IPS-NIHi11 (cell line): ENCODE measurements at regions not wholly inside any gene's neighbourhood (a gene's known extent, or its start where the extent isn't known, plus 50 kb on each side); places are given as distances from the start of the nearest gene placed in this dataset.

Experiments
- DNase-seq: peaks from one replicate; pipeline ENCODE4 v3.0.0; 2012; ENCODE audit warnings: mixed read lengths, low spot score

DNA sequence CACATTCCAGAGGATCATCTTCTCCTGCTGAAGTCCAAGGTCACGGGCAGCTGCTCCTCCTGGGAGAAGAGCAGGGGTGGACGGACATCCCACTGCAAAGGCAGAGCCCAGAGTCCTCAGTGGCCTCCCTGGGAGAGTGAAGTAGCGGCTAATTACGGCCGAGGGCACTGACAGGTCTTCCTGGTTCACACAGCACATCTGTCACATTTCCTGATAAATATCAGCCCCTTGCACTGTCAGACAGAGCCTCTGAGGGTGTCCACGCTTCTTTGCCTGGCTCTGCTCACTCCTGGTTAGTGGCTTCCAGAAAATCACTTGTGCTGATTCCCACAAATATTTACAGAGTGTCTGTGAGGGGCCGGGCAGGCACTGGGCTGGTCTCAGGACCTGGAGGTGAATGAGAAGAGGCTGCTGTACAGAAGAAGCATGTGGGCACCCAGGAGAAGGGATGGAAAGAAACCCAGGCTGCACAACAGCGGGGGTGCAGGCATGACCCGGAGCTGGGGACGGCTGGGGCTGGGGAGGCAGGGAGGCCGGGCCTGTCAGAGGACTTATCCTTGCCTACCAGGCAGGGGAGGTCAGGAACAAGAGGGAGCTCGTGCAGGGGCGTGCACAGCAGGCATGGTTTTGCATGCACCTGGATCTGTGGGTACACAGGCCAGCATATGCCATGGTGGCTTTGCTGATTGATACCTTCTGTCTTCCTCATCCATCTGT, 258.2 kb upstream of the TNRC6C start:
- no peak for DNase-seq

DNA sequence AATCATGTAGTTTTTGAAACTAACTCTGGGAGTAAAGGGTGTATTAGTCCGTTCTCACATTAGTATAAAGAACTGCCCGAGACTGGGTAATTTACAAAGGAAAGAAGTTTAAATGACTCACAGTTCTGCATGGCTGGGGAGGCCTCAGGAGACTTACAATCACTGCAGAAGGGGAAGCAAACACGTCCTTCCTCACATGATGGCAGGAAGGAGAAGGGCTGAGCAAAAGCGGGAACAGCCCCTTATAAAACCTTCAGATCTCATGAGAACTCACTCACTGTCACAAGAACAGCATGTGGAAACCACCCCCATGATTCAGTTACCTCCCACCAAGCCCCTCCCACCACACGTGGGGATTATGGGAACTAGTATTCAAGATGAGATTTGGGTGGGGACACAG, 256.5 kb upstream of the TNRC6C start:
- DNase-seq, result no peak

DNA sequence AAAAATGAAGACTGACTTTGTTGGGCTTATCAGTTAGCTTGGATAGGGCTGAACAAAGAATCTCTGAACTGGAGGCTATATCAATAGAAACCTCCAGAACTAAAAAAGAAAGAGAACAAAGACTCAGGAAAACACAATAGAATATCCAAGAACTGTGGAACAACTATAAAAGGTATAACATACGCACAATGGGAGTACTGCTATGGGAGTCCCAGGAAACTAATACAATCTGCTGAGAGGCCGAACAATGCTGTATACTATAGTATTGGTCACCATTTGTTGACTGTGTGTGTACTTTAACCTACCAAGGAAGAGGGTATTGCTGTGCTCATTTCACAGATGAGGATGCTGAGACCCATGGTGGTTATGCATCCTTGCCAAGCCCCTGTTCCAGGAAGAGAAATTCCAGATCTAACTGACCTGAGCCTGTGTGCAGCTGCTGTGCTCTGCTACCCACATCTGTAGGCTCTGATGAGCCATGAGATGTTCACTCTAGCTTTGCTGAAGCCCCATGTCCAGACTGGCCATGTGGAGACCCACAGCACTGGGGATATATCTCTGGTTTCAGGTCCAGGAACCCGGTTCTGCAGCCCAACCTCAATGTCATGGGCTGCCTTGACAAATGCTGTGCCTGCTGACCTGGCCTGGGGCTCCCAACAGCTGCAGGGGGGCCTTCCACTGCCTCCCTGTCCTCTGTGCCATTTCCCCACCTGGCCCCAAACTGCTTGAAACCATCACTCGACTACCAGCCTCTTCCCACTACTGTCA, 254.3 kb upstream of the TNRC6C start:
- no peak for DNase-seq

DNA sequence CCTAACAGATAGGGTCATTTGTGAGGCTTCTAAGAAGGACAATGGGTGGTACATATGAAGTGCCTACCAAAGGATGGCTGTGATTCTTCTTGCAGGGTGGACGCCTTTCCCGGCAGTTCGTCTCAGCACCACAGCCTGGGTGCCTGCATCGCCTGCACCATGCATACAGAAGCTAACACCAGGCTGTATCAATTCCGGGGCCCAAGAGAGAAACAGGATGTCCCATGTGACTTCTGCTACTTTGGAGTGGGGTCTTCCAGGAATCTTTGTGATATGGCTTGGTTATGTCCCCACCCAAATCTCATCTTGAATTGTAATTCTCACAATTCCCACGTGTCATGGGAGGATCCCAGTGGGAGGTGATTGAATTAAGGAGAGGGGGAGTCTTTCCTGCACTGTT, 251.6 kb upstream of the TNRC6C start:
- DNase-seq, result no peak

DNA sequence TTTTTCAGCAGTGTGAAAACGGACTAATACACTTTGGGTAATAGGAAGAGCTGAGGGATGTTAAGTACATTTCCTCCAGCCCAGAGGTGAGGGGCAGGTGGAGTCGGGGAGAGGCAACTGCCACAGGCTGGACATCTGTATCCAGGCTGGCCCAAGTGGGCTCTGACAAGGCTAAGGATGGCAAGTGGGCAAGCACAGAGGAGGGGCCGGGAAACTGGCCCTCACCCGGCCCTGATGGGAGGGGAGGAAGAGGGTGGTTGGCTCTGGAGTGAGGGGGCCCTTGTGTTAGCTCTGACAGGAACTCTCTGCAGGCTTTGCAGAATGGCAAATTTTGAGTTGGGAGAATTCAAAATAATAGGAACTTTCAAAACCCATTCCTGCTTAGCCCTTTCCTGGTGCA, 251.0 kb upstream of the TNRC6C start:
- DNase-seq, result no peak

DNA sequence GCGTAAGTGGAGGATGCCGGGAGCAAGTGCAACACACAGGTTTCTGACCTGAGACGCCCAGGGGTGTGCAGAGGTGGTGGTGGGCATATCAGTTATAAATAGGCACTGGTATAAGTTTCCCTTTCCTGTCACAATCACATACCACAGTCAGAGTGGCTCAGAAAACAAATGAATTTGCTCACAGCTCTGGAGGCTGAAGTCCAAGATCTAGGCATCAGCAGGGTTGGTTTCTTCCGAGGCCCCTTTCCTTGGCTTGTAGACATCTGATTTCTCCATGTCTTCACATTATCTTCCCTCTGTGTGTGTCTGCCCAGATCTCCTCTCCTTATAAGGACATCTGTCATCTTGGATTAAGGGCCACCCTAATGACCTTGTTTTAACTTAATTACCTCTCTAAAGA, 250.5 kb upstream of the TNRC6C start:
- DNase-seq, result no peak

DNA sequence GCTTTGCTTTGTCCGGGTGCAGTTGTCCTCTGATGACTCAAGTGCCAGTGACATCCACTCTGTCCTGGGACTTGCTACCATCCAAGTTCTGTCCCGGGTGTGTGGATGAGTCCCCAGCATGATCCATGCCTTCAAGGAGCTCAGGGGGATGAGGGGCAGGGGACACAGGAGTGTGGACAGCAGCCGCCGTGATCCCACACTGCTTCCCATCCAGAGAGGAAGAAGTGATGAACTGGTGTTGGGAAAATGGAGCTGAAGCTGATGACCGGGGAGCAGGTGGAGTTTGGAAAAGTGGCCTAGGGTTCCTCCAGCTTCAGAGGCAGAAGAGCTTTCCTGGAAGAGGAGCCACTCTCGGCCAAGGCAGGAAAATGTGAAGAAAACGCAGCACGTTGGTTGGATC, 249.6 kb upstream of the TNRC6C start:
- DNase-seq, result no peak

DNA sequence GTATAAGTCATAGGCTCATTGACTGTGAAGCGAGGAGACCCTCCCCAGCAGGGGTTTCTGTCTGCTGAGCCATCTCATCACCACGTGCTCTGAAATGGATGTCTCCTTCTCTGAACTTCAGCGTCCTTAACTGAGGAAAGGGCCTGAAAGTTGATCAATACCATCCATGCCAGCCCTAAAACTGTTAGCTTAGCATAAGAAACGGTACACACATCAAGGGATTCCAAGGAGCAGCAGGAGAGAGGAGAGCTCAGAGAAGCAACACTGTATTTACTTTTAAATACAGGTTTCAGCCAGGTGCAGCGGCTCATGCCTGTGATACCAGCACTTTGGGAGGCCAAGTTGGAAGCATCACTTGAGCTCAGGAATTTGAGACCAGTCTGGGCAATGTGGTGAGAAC, 248.9 kb upstream of the TNRC6C start:
- no peak for DNase-seq

DNA sequence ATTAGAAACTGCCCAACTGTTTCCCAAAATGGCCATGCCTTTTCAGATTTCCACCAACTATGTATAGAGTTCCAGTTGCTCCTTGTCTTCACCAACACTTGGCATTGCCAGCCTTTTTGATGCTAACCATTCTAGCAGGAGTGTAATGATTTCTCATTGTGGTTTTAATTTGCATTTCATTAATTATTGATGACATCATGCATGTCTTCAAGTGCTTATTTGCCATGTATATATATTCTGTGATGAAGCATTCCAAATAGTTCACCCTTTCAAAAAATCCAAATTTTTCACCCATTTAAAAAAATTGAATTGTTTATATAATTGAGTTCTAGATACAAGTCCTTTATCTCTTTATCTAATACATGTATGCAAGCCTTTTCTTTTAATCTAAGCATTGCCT, 245.9 kb upstream of the TNRC6C start:
- no peak for DNase-seq

DNA sequence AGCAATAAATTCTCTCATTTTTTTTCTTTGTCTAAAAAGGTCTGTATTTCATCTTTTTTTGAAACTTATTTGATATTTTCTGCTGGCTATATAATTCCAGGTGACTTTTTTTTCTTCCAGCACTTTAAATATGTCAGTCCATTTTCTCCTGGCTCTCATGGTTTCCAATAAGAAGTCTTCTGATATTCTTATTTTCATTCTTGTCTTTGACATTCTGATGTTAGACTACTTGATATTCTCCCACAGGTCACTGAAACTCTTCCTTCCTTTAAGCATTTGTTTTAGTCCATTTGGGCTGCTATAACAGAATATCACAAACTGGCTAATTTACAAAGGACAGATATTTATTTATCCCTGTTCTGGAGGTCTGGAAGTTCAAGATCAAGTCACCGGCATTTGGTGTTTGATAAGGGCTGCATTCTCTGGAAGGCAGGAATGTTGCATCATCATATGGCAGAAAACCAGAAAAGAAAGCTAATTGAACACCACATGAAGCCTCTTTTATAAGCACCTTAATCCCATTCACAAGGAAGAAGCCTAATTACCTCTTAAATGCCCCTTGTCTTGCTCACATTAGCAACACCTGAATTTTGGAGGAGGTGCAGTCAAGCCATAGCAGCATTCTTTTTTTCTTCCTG, 242.1 kb upstream of the TNRC6C start:
- DNase-seq, result no peak

DNA sequence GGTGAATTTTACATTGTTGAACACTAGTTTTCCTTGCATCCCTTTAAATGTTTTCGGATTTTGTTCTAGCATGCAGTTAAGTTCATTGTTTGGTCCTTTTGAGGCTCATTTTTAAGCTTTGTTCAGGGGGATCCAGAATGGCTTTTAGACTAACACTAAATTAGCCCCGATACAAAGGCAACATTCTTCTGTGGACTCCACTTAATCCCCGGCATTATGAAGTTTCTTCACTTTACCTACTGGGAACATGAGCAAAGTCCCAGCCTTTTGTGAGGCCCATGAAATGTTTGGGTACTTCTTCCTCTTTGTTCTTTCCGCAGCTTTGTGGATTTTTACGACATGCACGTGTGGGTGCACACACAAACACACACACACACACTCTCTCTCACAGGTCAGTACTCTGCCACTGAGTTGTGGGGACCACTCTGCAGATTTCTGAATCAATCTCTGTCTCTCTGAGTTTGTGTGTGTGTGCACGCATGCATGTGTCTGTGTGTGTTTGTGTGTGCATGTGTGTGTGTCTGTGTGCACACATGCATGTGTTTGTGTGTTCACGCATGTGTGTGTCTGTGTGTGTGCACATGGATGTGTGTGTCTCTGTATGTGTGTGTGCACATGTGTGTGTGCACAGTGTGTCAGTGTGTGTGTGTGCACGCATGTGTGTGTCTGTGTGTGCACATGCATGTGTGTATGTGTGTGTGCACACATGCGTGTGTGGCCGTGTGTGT, 240.4 kb upstream of the TNRC6C start:
- no peak for DNase-seq

DNA sequence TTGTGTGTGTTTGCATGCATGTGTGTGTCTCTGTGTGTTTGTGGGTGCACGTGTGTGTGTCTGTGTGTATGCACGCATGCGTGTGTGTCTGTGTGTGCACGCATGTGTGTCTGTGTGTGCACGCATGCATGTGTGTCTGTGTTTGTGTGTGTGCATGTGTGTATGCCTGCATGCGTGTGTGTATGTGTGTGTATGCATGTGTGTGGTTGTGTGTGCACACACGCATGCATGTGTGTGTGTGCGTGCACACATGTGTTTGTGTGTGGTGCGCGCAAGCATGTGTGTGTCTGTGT, 239.9 kb upstream of the TNRC6C start:
- DNase-seq, result no peak

DNA sequence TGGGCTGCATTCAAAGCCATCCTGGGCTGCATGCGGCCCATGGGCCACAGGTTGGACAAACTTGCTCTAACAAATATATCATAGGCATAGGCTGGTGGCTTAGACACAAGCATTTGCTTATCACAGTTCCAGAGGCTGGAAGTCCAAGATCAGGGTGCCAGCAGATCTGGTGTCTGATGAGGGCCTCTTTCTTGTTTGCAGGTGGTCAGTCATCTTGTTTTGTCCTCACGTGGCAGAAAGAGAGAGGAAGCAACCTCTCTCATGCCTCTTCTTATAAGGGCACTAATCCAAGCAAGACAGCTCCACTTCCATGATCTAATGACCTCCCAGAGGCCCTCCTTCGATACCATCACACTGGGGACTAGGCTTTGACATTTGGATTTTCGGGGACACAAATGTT, 238.7 kb upstream of the TNRC6C start:
- DNase-seq, result no peak

DNA sequence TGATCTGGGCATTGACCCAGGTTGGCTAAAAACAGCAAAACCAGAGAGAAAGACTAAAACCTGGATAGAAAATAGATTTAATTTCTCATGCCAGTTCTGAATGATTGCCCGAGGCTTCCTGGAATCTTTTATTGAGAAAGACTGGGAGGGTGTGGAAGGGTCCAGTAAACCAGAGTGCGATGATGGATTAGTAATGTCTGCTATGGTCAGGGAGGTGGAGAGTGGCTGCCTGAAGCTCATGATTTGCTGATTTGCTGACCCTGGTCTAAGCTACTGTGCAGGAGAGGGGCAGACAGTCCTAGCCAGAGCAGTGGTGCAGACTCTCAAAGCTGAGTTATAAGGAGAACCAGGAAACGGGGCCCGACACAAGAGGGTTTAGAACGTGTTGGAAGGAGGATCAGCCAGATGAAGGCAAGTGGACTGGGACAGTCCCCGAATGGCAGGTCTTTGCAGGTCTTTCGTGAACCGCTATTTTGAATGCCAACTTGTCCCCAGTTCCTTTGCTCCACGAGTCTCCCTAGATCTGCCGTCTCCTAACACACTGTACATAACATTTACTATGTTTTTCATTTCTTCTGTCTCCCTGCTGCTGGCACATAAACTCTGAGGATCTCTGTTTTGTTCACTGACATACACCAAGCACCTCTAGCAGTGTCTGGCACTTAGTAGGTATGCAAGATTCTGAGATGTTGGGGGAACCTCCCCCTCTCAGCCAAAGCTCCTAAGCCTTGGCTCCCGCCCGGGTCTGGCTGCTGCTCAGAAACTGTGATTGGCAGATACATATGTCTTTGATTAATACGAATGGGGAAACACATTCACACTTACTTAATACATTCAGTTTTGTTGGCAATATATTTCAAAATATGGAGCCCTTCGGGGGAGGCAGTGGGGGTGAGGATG, 237.3 kb upstream of the TNRC6C start:
- DNase-seq, result no peak

DNA sequence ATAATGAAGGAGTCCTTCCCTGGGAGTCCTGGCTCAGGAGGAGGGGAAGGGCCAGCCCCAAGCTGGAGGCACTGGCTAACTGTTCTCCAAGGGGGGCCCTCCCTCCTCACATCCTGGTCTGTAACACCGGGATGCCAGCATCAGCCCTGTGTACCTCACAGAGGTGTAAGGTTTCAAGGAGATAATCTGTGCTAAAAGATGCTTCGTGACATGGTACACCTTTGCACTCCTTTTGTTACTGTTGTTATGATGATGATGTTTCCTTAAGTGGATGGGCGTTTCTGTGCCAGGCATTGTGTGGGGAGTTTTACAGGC, 236.7 kb upstream of the TNRC6C start:
- no peak for DNase-seq

DNA sequence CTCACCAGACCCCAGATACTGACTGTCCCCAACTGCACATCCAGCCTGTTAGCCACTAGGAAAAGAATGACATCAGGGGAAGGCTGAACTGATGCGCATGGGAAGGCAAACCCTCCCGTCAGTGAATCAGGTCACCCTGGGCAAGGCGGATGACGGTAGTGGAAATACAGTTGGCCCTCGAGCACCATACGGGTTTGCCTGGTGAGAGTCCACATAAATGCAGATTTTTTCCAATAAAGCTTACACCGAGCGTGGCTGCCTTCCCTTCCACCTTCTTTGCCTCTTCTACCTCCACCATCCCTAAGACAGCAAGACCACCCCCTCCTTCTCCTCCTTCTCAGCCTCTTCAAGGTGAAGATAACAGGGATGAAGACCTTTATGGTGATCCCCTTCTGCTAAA, 236.1 kb upstream of the TNRC6C start:
- no peak for DNase-seq

DNA sequence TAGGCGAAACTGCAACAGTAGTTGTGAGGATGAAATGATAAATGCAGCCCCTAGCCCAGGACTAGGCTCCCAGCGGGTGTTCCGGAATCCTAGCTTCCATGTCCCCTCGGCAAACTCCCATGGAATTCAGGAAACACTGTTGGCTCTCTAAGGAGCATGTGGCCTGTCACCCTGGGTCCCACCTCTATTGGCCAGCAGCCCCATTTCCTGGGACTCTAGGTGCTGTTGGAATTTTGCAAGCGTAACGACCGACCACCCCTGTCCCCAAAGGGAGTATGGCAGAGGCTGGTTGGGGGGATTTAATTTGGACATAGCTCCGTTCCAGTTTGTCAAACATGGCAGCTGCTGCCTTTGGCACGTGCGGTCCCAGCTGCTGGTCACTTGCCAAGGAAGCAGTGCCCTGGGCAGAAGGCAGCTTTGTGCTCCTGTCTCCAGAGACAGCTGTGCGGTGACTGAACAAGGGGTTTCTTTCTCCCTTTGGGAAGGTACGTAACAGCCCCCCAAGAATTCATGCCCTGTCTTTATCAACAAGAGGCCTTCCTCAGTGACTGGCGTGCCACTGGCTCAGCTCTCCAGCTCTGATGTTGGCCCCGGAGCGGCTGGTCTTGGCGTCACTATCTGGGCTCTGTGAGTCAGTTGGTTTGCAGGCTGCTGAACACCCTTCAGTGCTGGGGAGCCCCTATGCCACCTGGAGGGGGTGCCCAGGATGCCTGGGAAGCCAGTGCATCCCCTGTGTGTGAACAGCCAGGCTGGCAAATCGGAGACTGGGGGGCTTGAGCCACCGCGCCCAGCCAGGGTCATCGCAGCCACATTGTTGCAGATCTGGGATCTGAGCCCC, 235.2 kb upstream of the TNRC6C start:
- DNase-seq, result no peak

DNA sequence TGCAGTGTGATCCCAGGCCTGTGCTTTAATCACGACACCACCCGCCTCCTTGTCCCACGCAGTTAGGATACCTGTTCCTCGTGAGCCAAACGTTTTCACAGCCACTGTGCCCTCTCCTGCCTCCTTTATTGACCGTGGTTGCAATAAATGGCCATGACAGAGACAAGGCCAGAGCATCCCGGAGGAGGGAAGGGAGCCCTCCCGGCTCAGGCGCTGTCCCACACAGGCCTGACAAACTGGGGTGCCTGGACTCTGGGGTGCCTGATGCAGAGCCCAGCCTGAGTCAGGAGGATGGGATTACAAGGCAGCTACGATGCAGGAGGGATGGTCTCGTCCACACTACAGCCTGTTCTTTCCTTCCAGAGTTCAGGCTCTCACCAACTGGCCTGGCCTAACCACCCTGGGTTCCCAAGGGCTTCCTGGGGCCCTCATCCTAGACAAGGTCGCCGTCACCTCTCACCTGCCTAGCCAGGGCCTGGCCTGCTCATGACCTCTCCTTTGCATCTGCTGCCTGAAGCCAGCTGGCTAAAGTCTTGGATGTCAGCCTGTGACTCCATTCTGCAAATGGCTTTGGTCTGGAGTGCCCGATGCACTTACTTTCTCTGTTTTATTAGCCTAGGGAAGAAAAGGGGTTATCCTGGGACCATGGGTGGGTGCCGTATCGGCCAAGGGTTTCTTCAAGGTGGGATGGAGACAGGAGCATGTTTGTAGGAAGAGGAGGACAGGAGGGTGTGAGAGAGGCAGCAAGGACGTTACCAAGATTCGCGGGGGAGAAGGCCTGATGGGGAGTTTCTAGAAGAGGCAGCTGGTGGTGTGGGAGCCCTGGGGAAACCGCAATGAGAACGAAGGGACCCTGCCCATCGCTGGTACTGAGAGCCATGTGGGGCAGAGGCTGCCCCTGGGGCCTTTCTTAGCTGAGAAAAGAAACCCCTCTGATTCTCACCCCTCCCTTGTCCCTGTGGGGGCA, 234.3 kb upstream of the TNRC6C start:
- DNase-seq, result no peak

DNA sequence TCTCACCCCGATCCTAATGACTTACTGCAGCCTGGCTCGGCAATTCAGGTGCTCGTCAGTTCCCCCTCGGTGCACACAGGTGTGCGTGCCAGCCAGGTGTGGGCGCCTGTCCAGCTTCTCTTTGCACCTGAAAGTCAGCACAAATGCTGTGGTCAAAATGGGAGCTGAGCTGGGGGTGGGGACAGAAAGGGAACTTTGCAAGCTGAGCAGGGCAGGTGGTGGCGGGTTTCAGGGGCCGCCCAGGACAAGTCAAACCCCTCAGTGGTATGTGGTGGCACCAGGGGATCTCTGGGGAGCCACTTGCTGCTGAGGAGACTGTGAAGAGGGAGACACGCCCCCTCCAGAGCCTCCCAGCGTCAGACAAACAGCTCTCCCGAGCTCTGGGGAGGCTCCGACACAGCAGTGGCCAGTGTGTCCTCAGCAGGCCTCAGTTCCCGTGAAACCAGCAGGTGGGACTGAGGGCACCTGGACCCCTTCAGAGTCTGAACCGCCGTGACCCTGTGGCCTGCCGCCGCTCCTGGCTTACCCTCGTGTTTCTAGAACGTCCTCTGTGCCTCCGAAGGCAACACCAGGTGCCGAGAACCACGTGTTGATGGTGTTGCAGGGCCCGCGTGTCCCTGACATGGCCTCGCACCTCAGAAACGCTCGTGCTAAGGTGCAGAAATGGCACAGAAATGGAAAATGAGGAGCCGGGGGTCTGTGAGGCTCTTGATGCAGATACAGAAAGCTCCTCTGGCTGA, 233.5 kb upstream of the TNRC6C start:
- no peak for DNase-seq
